Activated CD8-positive, alpha-beta memory T cell treated with anti-CD3 and anti-CD28 coated beads, Interleukin-2, amount 50 U/mL, for 48 hours (primary cell): ENCODE measurements at regions not wholly inside any gene's neighbourhood (a gene's known extent, or its start where the extent isn't known, plus 50 kb on each side); places are given as distances from the start of the nearest gene placed in this dataset.

Source experiments
- DNase-seq: peaks from one replicate; pipeline ENCODE4 v3.0.0-alpha.2; 2020

DNA sequence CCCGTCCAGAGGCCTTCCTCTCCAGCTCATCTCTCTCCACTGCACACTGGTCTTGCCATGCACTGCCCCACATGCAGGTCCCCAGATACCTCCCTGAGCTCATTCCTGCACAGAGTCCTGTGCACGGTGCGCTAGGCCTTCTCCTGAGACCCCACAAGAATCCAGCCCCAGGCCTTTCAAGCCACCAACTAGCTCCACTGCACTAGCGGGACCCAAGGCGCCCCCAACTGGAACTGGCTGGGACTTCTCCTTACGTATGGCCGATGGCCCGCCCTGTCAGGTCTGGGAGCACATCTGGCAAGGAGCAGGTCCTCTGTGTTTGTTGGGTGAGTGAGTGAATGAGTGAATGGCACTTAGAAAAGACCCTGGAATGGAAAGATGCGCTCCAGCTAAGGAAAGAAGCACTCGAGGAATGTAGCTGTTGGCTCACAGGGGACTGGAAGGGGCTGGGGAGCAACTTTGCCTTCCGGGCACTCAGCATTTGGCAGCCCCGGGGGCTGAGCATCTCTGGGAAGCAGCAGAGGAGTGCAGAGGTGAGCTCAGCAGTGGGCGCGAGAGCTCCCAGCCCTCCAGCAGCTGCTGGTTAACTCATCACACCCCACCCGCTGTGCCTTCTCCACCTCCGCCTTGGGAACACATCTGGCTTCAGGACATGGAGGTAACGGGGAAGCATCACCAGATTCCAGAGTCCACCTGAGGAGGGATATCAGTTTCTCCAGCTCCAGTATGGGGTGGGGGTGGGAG lies 223.1 kb downstream of the GLI2 start:
- no peak for DNase-seq

DNA sequence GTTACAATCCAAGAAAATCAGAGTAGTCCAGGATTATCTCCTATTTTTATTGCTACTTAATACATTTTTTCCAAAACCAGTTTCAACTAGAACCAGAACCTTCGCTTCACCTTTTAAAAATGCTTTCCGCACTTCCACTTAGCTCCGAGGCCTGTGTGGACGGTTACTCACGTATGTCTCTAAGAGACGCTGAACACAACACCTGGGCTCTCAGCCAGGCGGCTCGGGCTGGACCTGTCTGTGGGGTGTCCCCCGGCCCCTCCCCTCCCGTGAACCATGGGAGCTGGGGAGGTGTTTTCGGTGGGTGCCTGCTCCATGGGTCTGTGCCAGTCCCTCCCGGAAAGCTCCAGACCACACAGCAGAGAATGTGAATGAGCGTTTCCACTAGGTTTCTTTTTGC lies 223.8 kb downstream of the GLI2 start:
- no peak for DNase-seq

DNA sequence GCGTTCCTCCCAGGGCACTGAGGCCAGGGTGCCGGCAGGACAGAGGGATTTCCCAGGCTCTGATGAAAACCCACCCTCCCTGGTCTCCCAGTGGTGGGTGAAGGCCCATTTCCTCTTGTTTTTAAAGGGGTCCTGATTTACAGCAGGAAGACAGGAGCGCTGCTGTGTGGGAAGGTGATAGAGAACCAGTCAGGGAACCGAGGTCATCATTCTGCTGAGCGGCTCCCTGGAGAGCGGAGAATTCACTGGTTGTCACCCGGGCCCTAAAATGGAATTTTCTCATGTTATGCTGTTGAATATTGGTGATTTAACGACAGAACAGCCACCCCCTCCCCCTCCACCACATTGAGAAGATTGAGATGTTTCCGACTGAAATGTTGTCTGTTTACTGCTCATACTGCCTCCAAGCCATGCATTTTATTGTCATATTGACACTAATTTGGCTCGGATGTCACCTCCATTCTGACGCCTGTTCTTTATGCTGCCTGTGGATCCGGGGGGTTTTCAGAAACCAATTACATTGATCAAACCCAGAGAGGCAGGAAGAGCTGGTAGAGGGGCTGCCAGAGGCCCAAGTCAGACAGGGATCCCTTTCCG lies 225.2 kb downstream of the GLI2 start:
- DNase-seq, result no peak

DNA sequence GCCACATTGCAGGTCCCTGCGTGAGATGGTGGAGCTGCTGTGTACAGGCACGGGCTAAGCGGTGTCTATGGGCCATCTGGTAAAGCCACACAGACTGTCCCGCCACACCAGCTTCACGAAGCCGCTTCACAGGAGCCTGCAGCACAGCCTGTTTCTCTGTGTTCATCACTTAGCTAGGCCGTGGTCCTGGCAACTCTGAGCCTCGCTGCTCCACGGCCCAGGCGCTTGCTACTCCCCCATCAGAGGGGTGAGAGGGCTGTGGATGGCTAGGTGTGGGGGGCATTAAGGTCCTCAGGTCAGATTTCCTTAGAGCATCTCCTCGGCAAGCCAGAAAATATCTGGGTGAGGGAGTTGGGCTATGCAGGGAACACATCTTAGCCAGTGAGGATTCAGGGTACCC lies 225.7 kb downstream of the GLI2 start:
- no peak for DNase-seq

DNA sequence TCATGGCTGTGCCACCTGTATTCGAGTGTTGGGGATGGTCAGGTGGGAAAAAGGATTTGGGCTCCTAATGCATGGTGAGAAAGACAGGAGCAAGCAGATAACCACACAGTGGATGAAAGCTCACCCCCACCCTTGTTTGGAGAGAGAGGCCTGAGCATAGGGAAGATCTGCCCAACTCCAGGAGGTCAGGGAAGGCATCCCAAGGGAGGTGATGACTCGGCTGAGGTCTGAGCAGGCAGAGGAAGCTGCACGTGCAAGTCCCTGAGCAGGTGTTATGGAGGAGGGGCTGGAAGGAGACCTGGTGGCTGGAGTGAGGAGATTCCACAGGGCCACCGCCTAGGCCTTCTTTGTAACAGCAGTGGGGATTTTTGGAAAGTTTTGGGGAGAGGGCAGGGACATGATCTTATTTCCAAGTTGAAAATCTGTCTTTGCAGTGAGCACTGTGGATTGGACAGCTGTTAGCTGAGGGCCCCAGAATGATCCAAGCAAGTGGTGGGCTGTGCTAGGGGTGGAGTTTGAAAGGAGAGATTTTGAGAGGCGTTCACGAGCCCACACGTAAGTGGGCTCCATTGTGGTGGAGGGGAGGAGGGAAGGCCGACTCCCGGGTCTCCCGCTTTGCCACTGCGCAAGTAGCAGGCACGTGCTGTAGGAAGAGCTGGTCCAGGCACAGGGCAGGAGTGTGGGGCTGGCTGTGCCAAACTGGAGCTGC lies 228.5 kb downstream of the GLI2 start:
- no peak for DNase-seq

DNA sequence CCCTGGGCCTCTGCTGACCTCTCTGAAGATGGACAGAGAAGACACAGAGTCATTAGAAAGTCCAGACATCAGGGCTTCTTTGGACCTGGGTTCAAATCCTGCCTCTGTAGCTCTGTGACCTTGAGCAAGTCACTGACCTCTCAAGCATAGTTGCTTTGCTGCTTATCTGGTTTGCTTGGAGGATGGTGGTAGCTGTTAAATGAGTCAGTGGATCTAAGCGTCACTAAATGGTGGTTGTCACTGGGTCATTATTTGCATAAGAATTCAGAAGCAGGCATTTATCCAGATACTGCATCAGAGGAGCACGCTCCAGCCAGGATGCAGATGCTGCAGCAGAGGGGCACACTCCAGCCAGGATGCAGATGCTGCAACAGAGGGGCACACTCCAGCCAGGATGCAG lies 229.2 kb downstream of the GLI2 start:
- no peak for DNase-seq

DNA sequence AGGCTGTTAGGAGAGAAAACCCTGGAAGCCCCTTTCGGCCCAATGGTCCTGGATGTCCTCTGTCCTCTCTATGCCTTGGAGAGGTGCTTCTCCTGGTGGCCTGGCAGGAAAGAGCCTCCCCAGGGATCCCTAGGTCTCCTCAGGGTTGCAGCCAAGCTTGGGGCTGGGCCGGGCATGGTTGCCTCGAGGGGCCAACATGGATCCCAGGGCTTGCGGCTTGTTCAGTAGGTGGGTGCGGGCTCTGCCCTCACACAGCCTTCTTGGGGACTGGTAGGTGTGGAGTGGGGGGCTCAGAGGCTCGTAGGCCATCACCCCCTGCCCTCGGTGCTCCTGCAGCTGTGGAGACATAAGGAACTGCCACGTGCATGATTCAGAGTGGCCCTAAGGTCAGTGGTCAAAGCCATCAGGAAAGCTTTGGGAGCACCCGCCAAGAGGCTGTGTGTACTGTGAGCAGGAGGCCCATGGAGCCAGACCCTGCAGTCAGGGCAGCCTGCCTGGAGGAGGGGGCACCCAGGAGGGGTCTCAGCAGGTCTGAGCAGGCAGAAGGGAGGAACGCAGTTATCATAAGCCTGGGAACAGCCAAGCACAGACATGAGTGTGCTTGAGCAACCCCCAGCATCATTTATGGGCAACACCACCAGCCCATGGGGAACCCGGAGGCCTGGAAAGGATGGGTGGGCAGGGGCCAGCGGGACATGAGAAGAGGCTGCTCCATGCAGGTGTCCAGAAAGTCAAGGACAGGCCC lies 231.0 kb downstream of the GLI2 start:
- no peak for DNase-seq

DNA sequence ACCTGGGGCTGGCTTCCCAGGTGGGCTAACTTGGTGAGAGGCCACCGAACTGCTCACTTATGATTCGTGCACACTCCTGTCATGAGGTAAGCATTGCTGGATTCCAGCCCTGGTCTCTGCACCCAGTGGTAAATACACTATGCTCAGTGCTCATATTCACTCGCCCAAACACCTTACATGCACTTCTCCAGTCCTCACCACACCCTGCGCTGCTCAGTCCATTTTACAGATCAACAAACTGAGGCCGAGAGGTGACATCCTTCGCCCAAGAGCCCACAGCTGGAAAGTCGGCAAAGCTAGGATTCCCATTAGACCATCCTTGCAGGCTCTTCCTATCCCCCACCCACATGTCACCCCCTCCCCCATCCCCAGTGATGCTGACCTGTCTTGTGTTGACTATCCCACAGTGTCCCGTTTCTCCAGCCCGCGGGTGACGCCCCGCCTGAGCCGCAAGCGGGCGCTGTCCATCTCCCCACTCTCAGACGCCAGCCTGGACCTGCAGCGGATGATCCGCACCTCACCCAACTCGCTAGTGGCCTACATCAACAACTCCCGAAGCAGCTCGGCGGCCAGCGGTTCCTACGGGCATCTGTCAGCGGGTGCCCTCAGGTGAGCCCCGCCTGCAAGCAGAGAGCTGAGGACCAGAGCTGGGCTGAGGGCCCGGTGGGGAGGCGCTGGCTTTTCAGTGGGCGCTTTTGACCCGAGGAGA lies 232.8 kb downstream of the GLI2 start:
- DNase-seq, result no peak

DNA sequence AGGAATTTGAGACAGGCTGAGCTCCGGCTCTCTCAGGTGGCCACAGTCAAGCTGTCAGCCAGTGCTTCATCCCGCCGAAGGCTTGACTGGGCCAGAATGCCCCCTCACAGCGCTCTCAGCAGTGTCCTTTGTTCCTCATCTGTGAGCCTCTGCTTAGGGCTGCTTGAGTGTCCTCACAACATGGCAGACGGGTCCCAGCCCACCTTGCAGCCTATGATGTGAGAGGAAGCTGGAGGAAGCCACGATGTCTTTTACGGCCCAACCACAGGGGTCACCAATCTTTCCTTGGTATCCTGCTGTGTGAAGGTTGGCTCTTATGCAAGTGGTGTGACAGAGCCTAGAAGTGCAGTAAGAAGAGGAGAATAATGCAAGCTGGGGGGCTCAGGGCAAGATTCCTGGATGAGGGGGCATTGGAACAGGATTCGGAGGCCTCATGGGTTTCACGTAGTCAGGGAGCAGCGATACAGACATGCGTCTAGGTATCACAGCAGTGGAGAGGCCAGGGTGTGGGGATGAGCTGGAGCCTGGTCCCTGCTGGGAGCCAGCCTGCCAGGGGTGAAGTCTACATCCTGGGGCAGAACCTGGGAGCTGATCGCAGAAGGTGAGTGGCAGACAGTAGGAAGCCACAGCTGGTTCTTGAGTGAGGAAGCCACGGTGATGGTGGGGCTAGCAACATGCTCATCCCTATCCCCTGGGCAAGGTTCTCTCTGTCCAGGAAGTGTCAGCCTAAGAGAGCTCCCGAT lies 234.1 kb downstream of the GLI2 start:
- DNase-seq, result no peak

DNA sequence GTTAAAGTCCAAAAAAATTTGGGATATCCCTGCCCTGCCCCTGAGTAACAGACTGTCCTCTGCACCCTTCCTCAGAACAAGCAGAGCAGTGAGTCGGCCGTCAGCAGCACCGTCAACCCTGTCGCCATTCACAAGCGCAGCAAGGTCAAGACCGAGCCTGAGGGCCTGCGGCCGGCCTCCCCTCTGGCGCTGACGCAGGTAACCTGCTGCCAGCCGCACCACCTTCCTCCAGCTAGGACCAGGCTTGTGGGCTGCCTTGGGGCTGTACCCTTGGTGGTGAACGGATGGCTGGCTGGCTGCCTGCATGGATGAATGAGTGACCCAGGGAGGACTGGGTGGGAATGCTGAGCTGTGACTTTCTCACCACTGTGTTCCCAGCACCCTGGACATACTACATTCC lies 236.2 kb downstream of the GLI2 start:
- no peak for DNase-seq

DNA sequence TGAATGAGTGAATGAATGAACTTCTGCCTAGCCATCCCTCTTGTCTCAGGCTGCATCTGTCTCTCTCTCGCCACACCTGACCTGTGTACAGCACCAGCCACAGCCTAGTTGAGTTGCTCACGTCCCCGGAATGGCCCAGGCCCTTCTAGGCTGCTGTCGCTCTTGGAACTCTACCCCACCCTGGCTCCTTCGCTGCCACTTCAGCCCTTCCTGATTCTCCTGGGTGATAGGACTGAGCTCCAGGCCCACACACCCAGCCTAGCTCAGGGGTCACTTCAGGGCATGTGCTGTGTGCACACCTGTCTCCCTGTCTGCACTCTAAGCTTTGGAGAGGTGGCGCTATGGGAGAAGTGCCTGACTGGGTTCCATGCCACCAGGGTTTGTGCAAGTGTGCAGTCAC lies 236.6 kb downstream of the GLI2 start:
- DNase-seq, result no peak

DNA sequence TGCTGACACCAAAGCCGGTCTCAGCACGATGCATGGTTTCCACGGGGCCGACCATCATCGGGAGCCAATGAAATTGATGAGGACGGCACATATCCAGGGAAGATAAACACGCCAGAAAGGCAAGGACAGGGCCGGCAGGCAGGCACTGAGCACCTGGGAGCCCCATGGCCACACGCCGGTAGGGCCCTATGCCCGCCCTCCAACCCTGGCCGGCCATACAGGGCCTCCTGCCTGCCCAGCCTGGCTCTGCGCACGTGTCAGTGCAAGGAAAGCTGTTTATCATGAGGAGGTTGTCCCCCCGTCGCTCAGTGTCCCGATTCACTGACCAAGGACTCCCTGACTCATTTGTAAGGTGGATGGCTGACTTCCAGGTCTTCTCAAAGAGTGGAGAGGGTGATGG lies 237.5 kb downstream of the GLI2 start:
- DNase-seq, result no peak

DNA sequence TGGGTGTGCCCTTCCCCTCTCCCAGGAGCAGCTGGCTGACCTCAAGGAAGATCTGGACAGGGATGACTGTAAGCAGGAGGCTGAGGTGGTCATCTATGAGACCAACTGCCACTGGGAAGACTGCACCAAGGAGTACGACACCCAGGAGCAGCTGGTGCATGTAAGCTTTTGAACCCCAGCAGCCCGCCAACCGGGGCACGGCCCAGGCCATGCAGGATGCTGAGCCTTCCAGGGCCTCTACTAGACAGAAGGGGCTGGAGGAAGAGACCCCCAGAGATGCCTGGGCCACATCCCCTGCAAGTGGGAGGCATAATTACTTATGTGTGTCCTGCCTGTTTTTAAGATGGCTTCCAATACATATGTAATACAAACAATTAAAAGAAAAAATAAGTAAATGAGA lies 239.3 kb downstream of the GLI2 start:
- no peak for DNase-seq

DNA sequence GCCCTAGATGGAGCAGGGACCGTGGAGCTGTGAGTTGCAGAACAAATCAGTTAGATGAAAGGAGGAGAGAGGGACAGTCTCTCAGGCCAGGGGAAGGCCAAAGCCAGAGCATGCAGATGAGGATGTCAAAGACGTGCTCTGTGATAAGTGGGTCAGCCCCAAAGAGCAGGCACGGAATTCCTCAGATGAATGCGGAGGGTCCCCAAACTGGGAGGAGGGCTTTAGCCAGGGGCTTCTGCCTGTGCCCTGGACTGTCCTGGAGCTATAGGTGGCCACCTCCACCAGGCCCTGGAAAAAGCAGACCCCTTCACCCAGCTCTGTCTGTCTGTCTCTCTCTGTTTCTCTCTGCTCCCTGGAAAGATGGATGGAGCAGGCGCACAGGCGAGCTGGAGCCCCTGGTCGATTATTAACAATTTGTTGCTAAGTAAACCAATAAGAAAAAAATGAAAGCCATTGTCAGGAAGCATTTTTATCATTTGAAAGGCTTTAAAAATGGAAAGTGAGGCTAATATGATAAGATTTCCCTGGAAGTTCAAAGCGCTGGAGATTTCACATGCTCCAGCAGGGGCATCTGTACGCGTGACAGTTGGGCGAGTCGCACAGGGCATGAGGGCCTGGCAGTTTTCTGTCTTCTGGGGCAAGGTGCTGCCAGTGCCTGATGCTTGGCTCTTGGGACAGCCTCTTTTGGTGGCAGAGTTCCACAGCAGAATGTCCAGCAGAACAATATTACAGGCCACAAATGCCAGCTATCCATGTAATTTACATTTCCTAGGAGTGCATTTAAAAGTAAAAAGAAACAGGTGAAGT lies 241.0 kb downstream of the GLI2 start:
- no peak for DNase-seq

DNA sequence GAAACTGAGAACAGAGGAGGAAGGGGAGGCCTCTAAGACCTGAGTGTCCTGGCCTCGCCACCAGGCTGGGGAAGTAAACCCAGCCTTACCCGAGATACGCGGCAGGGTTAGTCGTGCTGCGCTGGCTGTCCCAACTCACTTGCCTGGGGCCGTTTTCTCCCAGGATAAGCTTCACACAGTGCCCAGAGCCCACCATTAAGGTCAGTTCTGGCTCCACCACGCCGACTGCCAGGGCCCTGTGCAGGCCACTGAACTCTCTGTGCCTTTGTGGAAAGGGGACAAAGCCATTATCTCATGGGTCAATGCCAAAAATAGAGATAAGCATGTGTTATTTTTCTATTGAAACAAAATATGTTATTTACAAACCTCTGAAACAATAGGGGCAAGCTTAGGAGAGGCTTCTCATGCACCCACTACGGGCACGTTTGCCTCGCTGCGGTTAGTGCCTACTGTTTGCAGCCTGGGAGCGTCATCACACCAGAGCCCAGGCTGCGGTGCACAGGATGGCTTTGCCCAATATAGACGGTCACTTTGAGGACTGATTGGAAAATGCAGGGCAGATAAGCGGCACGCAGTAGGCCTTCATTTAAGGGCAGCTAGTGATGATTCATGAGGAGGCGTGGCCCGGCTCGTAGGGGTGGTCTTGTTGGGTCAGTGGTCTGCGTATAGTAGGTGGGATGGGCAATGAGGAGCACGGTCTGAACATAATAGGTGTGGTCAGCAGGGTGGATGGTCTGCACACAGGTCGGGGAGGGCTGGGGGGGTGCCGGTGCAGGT lies 242.1 kb downstream of the GLI2 start:
- no peak for DNase-seq

DNA sequence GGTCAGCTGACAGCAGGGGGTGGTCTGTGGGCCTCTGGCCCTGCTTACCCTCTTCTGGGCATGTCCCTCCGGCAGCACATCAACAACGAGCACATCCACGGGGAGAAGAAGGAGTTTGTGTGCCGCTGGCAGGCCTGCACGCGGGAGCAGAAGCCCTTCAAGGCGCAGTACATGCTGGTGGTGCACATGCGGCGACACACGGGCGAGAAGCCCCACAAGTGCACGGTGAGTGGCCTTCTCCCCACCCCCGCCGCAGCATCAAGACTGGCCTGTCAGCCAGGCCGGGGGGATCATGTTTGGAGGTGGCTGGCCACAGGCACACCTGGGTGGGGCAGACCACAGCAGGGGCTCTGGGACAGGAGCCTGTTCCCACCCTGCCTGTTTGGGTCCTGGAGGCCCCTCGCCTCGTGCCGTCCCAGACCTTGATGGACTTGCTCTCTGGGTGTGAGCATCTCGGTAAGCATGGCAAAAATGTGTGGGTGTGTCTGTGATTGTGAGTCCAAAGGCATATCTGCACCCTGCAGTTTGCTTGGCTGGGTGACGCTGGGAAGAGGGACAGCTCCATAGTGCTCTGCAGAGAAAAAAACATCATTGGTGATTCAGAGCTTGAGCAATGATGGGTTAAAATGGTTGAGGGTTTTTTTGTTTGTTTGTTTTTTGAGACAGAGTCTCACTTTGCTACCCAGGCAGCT lies 242.8 kb downstream of the GLI2 start:
- no peak for DNase-seq

DNA sequence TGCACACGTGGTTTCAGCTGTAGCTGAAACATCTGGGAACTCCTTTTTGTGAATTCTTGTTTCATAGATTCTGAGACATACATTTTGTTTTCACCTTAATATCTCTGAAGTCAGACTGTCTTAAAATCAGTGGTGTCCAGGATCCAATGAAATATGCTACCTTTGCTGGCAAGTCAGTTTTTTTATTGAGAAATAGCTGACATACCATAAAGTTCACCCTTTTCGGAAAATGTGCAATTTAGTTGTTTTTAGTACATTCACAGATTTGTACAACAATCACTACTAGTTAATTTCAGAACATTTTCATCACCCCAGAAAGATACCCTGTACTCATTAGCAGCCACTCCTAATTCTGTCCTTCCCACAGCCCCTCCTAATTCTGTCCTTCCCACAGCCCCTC lies 243.7 kb downstream of the GLI2 start:
- DNase-seq, result no peak

DNA sequence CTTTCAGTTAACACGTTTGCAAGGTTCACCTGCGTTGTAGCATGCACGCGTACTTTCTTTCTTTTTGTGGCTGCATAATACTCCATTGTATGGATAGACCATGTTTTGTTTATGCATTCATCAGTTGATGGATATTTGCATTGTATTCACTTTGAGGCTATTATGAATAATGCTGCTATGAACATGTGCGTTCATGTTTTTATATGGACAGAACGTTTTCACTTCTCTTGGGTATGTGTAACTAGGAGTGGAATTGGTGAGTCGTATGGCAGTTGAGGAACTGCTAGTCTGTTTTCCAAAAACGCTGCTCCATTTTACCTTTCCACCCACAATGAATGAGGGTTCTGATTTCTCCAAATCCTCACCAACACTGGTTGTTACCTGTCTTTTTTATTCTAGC lies 244.3 kb downstream of the GLI2 start:
- DNase-seq, result no peak

DNA sequence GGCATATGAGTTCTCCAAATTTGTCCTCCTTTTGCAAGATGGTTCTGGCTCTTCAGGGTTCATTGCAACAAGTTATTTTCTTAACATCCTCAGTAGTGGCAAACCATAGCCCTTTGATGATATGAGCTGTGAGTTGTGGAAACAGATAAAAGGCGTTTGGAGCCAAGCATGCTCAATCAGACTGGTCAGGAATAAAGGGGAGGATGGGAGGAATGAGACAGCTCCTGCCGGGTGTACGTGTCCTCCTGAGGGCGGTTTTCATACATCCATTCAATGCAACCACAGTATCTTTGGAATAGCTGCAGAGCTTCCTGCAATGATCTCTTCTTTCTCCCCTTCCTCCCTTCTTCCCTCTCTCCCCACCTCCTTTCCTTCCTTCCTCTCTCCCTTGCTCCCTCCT lies 245.8 kb downstream of the GLI2 start:
- DNase-seq, result no peak

DNA sequence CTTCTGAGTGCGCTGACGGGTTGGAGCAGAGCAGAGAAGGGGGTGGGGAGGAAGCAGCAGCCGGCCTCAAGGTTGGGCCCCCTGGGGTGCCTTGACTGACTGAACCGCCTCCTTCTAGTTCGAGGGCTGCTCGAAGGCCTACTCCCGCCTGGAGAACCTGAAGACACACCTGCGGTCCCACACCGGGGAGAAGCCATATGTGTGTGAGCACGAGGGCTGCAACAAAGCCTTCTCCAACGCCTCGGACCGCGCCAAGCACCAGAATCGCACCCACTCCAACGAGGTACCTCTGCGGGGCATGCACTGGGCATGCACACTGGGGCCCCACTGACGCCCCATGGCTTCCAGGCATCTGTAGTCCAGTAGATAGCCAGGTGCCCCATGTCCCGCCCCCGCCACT lies 246.9 kb downstream of the GLI2 start:
- no peak for DNase-seq
